Transverse colon (tissue), 4 donors: ENCODE measurements at regions not wholly inside any gene's neighbourhood (a gene's known extent, or its start where the extent isn't known, plus 50 kb on each side); places are given as distances from the start of the nearest gene placed in this dataset.

ENCODE experiments used
- DNase-seq: peaks from one replicate; pipeline ENCODE4 v3.0.0-alpha.2; 2019
- H3K27ac ChIP-seq, 4 donors: fragments of 200-600 bp; sonication (generic); 2 replicates each; pipeline ENCODE4 v1.5.1; 2016 to 2018; ENCODE audit warnings: inconsistent platforms in 4 of 4
- H3K27me3 ChIP-seq: fragments of 200-600 bp; sonication (generic); 2 replicates; pipeline ENCODE4 v1.5.1; 2017; ENCODE audit warnings: inconsistent platforms
- H3K36me3 ChIP-seq, 4 donors: fragments of 200-600 bp; sonication (generic); 2 replicates each; pipeline ENCODE4 v1.5.1; 2017 to 2019; ENCODE audit warnings: inconsistent platforms in 4 of 4
- H3K4me1 ChIP-seq, 4 donors: fragments of 200-600 bp; sonication (generic); 2 replicates each; pipeline ENCODE4 v1.5.1; 2017 to 2020; ENCODE audit warnings: inconsistent platforms in 4 of 4
- H3K4me3 ChIP-seq, 4 donors: fragments of 200-600 bp; sonication (generic); 1 replicate in 1 of 4; 2 replicates in 3 of 4; pipeline versions ENCODE4 v1.5.1 to v1.6.1; 2017 to 2019; ENCODE audit warnings: inconsistent platforms in 4 of 4
- H3K9me3 ChIP-seq, 2 donors: fragments of 200-600 bp; sonication (generic); 2 replicates each; pipeline ENCODE4 v1.5.1; 2017 to 2019; ENCODE audit warnings: inconsistent platforms in 2 of 2
- EP300 ChIP-seq: sonication (generic); formaldehyde crosslinking; IDR thresholded peaks from one replicate; pipeline ENCODE4 v1.6.1; 2017; ENCODE audit warnings: antibody characterized with exemption, low read depth
- POLR2A ChIP-seq: fragments of 450-650 bp; IDR thresholded peaks from one replicate; pipeline ENCODE4 v1.6.1; 2016; ENCODE audit warnings: antibody characterized with exemption, mild to moderate bottlenecking, moderate library complexity
- POLR2AphosphoS5 ChIP-seq, 3 donors: sonication (generic); formaldehyde crosslinking; IDR thresholded peaks; one replicate each; pipeline ENCODE4 v1.6.1; 2016; ENCODE audit warnings: antibody characterized with exemption in 3 of 3
- WGBS, 2 donors: methylation state at CpG; one replicate each; pipeline ENCODE4 v1.1.5; 2018; ENCODE audit warnings: low coverage in 1 of 2; 5-methylcytosine and 5-hydroxymethylcytosine counted together
- in situ Hi-C, 4 donors: fragments of 200-750 bp; cut with MboI; loops; one replicate each; pipeline versions ENCODE4 v1.15.0 to v1.15.1; 2017; ENCODE audit warnings: low sequenced_read_pairs in 3 of 4, low pct_ligation_motif_present in 1 of 4, low pct_unique_long_range_greater_than_20kb in 1 of 4
- intact Hi-C: fragments of 100-400 bp; cut with DNase I; formaldehyde crosslinking; loops from one replicate; pipeline ENCODE4 v1.15.1; 2023; ENCODE audit warnings: low total_unique reads
- TF ChIP-seq, protein P1 (sequence below), 5 experiments: fragments of 200-600 bp in 3 of 5; fragments of 450-650 bp in 2 of 5; sonication (generic) in 3 of 5; IDR thresholded peaks; 1 replicate in 2 of 5; 2 replicates in 3 of 5; pipeline ENCODE4 v1.5.1; 2016 to 2017; ENCODE audit warnings: antibody characterized with exemption in 5 of 5, inconsistent platforms in 3 of 5, mild to moderate bottlenecking in 2 of 5, moderate library complexity in 1 of 5

DNA sequence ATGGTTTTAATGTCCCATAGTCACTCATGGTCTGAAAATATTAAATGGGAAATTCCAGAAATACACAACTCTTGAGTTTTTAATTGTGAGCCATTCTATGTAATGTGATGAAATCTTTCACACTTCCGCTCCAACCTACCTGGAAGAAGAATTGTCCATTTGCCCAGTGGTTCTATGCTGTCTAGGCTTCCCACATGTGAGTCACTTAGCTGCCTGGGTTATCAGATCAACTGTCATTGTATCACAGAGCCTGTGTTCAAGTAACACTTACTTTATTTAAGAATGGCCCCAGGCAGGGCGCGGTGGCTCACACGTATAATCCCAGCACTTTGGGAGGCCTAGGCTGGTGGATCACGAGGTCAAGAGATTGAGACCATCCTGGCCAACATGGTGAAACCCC is 1450.5 kb downstream of the EFNB2 start:
- DNase-seq, result no peak
- 83 to 100% methylated on average over 1 to 5 of the region's 5 CpGs for WGBS, 2 donors
- intact Hi-C loops, result no loop called here
- Histone ChIP-seq H3K4me1 (no peaks in the 10 kb centered on the region), H3K4me3 (no peak overlapping the region), H3K27ac (no peak overlapping the region), H3K36me3 (no peaks in the 10 kb centered on the region), H3K27me3 (no peaks in the 10 kb centered on the region), H3K9me3 (no peaks in the 10 kb centered on the region)
- TF ChIP-seq POLR2A (no peak), POLR2AphosphoS5 (IDR thresholded peaks at IDR 0.05) (no peak), EP300 (no peak)
- TF ChIP-seq, protein P1, sequence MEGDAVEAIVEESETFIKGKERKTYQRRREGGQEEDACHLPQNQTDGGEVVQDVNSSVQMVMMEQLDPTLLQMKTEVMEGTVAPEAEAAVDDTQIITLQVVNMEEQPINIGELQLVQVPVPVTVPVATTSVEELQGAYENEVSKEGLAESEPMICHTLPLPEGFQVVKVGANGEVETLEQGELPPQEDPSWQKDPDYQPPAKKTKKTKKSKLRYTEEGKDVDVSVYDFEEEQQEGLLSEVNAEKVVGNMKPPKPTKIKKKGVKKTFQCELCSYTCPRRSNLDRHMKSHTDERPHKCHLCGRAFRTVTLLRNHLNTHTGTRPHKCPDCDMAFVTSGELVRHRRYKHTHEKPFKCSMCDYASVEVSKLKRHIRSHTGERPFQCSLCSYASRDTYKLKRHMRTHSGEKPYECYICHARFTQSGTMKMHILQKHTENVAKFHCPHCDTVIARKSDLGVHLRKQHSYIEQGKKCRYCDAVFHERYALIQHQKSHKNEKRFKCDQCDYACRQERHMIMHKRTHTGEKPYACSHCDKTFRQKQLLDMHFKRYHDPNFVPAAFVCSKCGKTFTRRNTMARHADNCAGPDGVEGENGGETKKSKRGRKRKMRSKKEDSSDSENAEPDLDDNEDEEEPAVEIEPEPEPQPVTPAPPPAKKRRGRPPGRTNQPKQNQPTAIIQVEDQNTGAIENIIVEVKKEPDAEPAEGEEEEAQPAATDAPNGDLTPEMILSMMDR (IDR thresholded peaks at IDR 0.05), result no peak
- in situ Hi-C loops, result no loop called here

DNA sequence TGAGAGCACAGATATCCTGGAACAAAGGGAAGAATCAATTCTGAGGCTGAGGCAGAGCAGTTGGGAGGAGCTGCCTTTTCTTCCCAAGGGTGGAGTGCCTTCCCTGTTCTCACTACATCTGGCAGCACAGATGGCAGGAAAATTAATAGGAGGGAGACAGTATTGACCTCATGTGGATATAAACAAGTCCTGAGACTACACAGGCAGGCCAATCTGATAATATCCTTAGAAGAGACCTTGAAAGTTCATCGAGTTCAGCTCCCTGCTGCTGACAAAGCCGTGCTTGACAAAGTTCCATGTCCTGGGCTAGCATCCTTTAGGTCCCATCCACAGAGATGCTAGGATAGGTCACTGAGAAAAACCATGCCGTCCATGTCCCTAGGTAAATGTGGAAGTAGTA is 1451.5 kb downstream of the EFNB2 start:
- DNase-seq, result no peak
- Histone ChIP-seq H3K9me3 (no peaks in the 10 kb centered on the region), H3K4me3 (no peak overlapping the region), H3K4me1 (no peaks in the 10 kb centered on the region), H3K27me3 (no peaks in the 10 kb centered on the region), H3K27ac (no peak overlapping the region), H3K36me3 (no peaks in the 10 kb centered on the region)
- WGBS, 2 donors, result 60% methylated on average over 3 of the region's 3 CpGs; no CpG with 5 or more reads in 1 of the 2 donors
- in situ Hi-C loops, result no loop called here
- intact Hi-C loops, result no loop called here
- no peak for TF ChIP-seq POLR2A
- TF ChIP-seq EP300, result no peak
- TF ChIP-seq, protein P1 (IDR thresholded peaks at IDR 0.05), result no peak

DNA sequence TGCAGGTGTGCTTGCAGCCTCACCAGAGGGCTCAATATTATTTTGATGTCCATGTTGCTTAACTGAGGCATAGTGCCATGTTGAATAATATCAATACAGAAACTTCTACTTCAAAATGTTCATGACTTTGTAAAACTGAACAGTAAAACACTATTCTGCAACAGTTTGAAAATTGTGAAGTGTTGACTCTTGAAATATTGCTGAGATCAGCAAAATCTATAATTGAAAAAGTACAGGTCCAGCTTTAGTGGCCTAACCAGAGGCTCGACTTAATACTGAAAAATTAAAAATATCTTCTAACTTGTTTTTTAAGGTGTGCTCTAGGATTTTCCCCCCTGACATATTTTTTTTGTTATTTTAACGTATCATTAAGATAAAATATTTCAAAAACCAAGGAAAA is 1460.7 kb downstream of the EFNB2 start:
- Histone ChIP-seq H3K27me3 (no peaks in the 10 kb centered on the region), H3K36me3 (no peaks in the 10 kb centered on the region), H3K4me3 (no peak overlapping the region), H3K4me1 (no peaks in the 10 kb centered on the region), H3K27ac (no peak overlapping the region), H3K9me3 (no peaks in the 10 kb centered on the region)
- in situ Hi-C loops (no loop called here), intact Hi-C loops (no loop called here)
- 72 to 82% methylated on average over 2 of the region's 2 CpGs for WGBS, 2 donors
- TF ChIP-seq, protein P1 (IDR thresholded peaks at IDR 0.05), result no peak
- no peak for TF ChIP-seq POLR2AphosphoS5 (IDR thresholded peaks at IDR 0.05)
- DNase-seq, result no peak

DNA sequence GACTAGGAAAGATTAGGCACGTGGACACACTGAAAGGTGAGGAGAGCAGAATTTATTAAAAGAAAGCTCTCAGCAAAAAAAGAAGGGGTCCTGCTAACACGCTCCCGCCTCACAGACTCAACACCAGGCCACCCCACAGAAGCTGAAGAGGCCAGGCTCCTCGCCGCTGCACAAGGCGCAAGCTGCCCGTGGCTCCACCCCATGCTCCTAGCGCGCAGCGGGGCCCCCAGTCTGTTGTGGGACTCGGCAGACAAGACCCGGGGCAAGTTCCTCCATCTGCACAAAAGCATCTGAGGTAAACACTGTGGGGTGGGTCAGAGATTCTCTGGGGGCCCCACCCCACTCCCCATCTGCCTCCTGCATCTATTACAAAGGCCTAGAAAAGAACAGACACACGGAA is 1462.4 kb downstream of the EFNB2 start:
- H3K36me3 ChIP-seq, result no peaks in the 10 kb centered on the region
- DNase-seq, result no peak
- in situ Hi-C loops, result no loop called here
- 90% methylated on average over 13 of the region's 13 CpGs; no CpG with 5 or more reads in 1 of the 2 donors for WGBS, 2 donors
- TF ChIP-seq, protein P1 (IDR thresholded peaks at IDR 0.05), result no peak
- TF ChIP-seq EP300 (no peak), POLR2AphosphoS5 (IDR thresholded peaks at IDR 0.05) (no peak)
- intact Hi-C loops, result no loop called here
- H3K27ac ChIP-seq, result no peak overlapping the region
- no peaks in the 10 kb centered on the region for H3K4me1 ChIP-seq
- no peaks in the 10 kb centered on the region for H3K27me3 ChIP-seq
- H3K4me3 ChIP-seq, result no peak overlapping the region
- no peaks in the 10 kb centered on the region for H3K9me3 ChIP-seq
